Liver (tissue), 7 donors: ENCODE measurements at regions not wholly inside any gene's neighbourhood (a gene's known extent, or its start where the extent isn't known, plus 50 kb on each side); places are given as distances from the start of the nearest gene placed in this dataset.

Experiments
- DNase-seq: peaks from one replicate; pipeline ENCODE4 v3.0.0-alpha.2; 2017; ENCODE audit warnings: low spot score
- H3K27ac ChIP-seq, 2 donors: one replicate each; pipeline ENCODE4 v1.7.0; 2013; ENCODE audit warnings: inconsistent platforms in 2 of 2, low read length in 2 of 2, control low read depth in 1 of 2, low read depth in 1 of 2, mild to moderate bottlenecking in 1 of 2
- H3K27me3 ChIP-seq, 4 donors: one replicate each; pipeline versions ENCODE4 v1.6.1 to v1.7.0; 2013; ENCODE audit warnings: low read length in 3 of 4, inconsistent platforms in 1 of 4, mild to moderate bottlenecking in 1 of 4, moderate library complexity in 1 of 4; ENCODE audit not compliant: control insufficient read depth in 4 of 4, insufficient read depth in 4 of 4
- H3K36me3 ChIP-seq, 4 donors: one replicate each; pipeline versions ENCODE4 v1.6.1 to v1.7.0; 2013; ENCODE audit warnings: low read length in 3 of 4, mild to moderate bottlenecking in 3 of 4, low read depth in 1 of 4, moderate library complexity in 1 of 4; ENCODE audit not compliant: control insufficient read depth in 4 of 4, insufficient read depth in 3 of 4
- H3K4me1 ChIP-seq, 4 donors: one replicate each; pipeline versions ENCODE4 v1.6.1 to v1.7.0; 2013; ENCODE audit warnings: low read length in 3 of 4, mild to moderate bottlenecking in 3 of 4, moderate library complexity in 1 of 4; ENCODE audit not compliant: control insufficient read depth in 4 of 4, insufficient read depth in 4 of 4
- H3K4me3 ChIP-seq, 3 donors: one replicate each; pipeline versions ENCODE4 v1.6.1 to v1.7.0; 2013; ENCODE audit warnings: low read length in 3 of 3, control low read depth in 1 of 3, low read depth in 1 of 3, mild to moderate bottlenecking in 1 of 3
- H3K9ac ChIP-seq, 2 donors: one replicate each; pipeline ENCODE4 v1.7.0; 2013; ENCODE audit warnings: low read length in 2 of 2, mild to moderate bottlenecking in 2 of 2, moderate library complexity in 2 of 2, control low read depth in 1 of 2, low read depth in 1 of 2
- H3K9me3 ChIP-seq, 4 donors: one replicate each; pipeline versions ENCODE4 v1.6.1 to v1.7.0; 2013; ENCODE audit warnings: low read length in 3 of 4; ENCODE audit not compliant: control insufficient read depth in 4 of 4
- EGR1 ChIP-seq, 2 donors: IDR thresholded peaks; 2 replicates each; pipeline ENCODE4 v1.6.1; 2016 to 2018; ENCODE audit warnings: antibody characterized with exemption in 2 of 2, low read depth in 2 of 2
- FOXA1 ChIP-seq: IDR thresholded peaks from 2 replicates; pipeline ENCODE4 v1.6.1; 2016; ENCODE audit warnings: antibody characterized with exemption
- FOXA2 ChIP-seq: IDR thresholded peaks from 2 replicates; pipeline ENCODE4 v1.6.1; 2016; ENCODE audit warnings: antibody characterized with exemption
- GABPA ChIP-seq, 2 donors: IDR thresholded peaks in 1 of 2; conservative IDR thresholded peaks in 1 of 2; 2 replicates each; pipeline ENCODE4 v1.6.1; 2016; ENCODE audit warnings: antibody characterized with exemption in 2 of 2, mild to moderate bottlenecking in 1 of 2, moderate library complexity in 1 of 2
- JUND ChIP-seq, 2 donors: IDR thresholded peaks; 2 replicates each; pipeline ENCODE4 v1.6.1; 2016; ENCODE audit warnings: antibody characterized with exemption in 2 of 2
- NR2F2 ChIP-seq: IDR thresholded peaks from 2 replicates; pipeline ENCODE4 v1.6.1; 2016; ENCODE audit warnings: antibody characterized with exemption
- RAD21 ChIP-seq, 2 donors: IDR thresholded peaks; 2 replicates each; pipeline ENCODE4 v1.6.1; 2016; ENCODE audit warnings: antibody characterized with exemption in 2 of 2, mild to moderate bottlenecking in 2 of 2
- TAF1 ChIP-seq: conservative IDR thresholded peaks from 2 replicates; pipeline ENCODE4 v1.6.1; 2016; ENCODE audit warnings: antibody characterized with exemption, mild to moderate bottlenecking
- YY1 ChIP-seq: IDR thresholded peaks from 2 replicates; pipeline ENCODE4 v1.6.1; 2016; ENCODE audit warnings: antibody characterized with exemption, mild to moderate bottlenecking
- WGBS: extraction: QIAGEN DNeasy Blood & Tissue Kit; methylation state at CpG from one replicate; pipeline ENCODE4 v1.1.7; 2013; 5-methylcytosine and 5-hydroxymethylcytosine counted together
- TF ChIP-seq, protein P1 (sequence below): IDR thresholded peaks from 2 replicates; pipeline ENCODE4 v1.6.1; 2016; ENCODE audit warnings: antibody characterized with exemption
- TF ChIP-seq, protein P2 (sequence below): IDR thresholded peaks from 2 replicates; pipeline ENCODE4 v1.6.1; 2016; ENCODE audit warnings: antibody characterized with exemption
- donor health status: healthy.
- donor health status: healthy.
- donor health status: healthy.
- donor health status: healthy.

DNA sequence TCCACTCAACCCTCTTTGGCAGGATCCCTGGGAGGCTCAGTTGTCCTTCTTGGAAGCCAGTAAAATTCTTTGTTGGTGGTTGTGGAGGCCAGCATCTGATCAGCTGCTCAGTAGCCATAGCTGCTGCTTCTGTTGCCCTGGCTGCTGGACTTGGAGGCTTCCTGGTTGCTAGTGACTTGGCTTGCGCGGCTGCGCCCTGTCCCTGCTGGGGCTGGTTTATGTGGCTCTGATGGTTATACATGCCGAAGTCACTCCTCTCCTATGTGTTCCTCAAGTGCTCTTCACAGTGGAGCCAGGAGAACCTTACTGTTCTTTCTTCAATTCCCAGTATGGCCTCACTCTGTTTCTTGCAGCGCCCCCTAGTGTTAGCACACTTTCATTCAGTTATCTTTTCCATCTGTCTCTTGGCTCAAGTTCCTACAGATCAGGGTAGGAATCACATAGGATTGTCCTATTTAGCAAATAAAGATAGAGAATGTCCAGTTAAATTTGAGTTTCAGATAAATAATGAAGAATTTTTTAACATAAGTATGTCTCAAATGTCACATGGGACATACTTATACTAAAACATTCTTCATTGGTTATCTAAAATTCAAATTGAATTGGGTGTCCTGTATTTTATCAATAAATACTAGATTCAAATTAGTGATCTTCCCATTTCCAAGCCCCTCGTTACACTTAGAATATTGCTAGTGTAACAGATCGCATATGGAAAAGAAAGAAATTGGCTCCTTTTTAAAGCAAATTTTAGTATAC, 176.5 kb downstream of the TGFB2 start (continued):
- no peak for TF ChIP-seq JUND (IDR thresholded peaks at IDR 0.05)
- no peak for TF ChIP-seq EGR1 (IDR thresholded peaks at IDR 0.05; ENCODE audit: low read depth in 2 of 2)

DNA sequence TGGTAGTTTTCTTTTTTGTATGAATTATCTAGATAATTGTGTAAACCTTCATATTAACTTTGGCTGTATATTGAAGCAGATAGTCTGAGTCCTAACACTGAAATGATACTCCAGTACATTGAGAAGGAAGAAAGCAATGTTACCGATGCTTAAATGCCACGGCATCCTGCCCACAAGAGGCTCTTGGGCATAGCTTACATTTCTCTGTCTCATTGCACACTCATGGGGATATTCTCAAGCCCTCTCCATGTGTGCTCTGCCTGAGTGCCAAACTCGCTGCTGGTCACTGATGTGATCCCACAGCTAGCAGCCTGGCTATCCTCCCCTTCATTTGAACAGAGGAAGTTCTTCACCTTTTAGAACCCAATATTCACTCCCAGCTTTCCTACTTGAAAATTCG, 179.4 kb downstream of the TGFB2 start:
- Histone ChIP-seq H3K4me1 (no peaks in the 10 kb centered on the region), H3K9ac (no peak overlapping the region), H3K27me3 (peaks cover 0 to 2% (median 0%) of the 10 kb centered on the region in 4 donors), H3K4me3 (no peak overlapping the region), H3K27ac (no peak overlapping the region), H3K9me3 (no peaks in the 10 kb centered on the region), H3K36me3 (no peaks in the 10 kb centered on the region)
- no peak for DNase-seq
- TF ChIP-seq FOXA1: no peak
- no peak for TF ChIP-seq JUND (IDR thresholded peaks at IDR 0.05)
- TF ChIP-seq, protein P1, sequence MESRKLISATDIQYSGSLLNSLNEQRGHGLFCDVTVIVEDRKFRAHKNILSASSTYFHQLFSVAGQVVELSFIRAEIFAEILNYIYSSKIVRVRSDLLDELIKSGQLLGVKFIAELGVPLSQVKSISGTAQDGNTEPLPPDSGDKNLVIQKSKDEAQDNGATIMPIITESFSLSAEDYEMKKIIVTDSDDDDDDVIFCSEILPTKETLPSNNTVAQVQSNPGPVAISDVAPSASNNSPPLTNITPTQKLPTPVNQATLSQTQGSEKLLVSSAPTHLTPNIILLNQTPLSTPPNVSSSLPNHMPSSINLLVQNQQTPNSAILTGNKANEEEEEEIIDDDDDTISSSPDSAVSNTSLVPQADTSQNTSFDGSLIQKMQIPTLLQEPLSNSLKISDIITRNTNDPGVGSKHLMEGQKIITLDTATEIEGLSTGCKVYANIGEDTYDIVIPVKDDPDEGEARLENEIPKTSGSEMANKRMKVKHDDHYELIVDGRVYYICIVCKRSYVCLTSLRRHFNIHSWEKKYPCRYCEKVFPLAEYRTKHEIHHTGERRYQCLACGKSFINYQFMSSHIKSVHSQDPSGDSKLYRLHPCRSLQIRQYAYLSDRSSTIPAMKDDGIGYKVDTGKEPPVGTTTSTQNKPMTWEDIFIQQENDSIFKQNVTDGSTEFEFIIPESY: no peak
- no peak for TF ChIP-seq TAF1
- TF ChIP-seq, protein P2, sequence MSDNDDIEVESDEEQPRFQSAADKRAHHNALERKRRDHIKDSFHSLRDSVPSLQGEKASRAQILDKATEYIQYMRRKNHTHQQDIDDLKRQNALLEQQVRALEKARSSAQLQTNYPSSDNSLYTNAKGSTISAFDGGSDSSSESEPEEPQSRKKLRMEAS: no peak
- no peak for TF ChIP-seq EGR1 (IDR thresholded peaks at IDR 0.05; ENCODE audit: low read depth in 2 of 2)
- no peak for TF ChIP-seq NR2F2
- TF ChIP-seq YY1: no peak
- no peak for TF ChIP-seq RAD21 (IDR thresholded peaks at IDR 0.05)
- WGBS: 50% methylated on average over 4 of the region's 4 CpGs

DNA sequence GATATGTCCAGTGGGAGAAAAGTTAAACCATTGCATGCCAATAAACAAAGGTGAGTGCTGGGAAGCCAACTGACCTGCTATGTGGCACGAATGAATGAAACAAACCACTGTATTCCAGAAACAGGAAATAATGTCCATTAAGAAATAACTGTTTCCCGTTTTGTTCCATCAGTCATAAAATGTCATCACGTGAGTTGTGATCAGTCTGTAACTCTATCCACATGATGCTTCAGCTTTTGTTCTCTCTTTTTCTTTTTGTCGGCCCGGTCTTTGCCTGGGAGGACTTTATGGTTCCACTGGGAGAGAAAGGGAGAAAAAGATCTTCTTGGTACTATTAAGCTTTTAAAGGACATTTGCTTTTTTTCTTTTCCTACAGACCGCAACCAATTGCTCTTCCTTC, 179.9 kb downstream of the TGFB2 start:
- Histone ChIP-seq H3K27ac (no peak overlapping the region), H3K9ac (no peak overlapping the region), H3K36me3 (no peaks in the 10 kb centered on the region), H3K27me3 (peaks cover 0 to 2% (median 0%) of the 10 kb centered on the region in 4 donors), H3K4me1 (no peaks in the 10 kb centered on the region), H3K9me3 (no peaks in the 10 kb centered on the region), H3K4me3 (no peak overlapping the region)
- TF ChIP-seq FOXA2 (no peak), JUND (IDR thresholded peaks at IDR 0.05) (no peak), GABPA (IDR thresholded peaks at IDR 0.05 in 1 of 2, conservative IDR thresholded peaks at IDR 0.05 in 1 of 2) (no peak)
- TF ChIP-seq, protein P1: no peak
- 61% methylated on average over 6 of the region's 6 CpGs for WGBS
- no peak for DNase-seq
